ENCODE measurements at regions not wholly inside any gene's neighbourhood (a gene's known extent, or its start where the extent isn't known, plus 50 kb on each side); places are given as distances from the start of the nearest gene placed in this dataset.

GRCh38 chr13:34776390-34776981 is 165.6 kb upstream of the NBEA start:
- Mint-ChIP-seq H3K27me3 (ENCODE audit: low read depth in 3 of 3) (no peaks in the 10 kb centered on the region), H3K27ac (no peak overlapping the region), H3K9me3 (peaks cover 0 to 6% (median 3%) of the 10 kb centered on the region in 7 donors), H3K4me3 (no peak overlapping the region), H3K36me3 (no peaks in the 10 kb centered on the region), H3K4me1 (no peaks in the 10 kb centered on the region)
- Histone ChIP-seq H2AFZ (ENCODE audit: insufficient read depth, low read depth, low read length, poor library complexity, severe bottlenecking) (no peak overlapping the region), H3K36me3 (replicated peaks in 1 of 2; ENCODE audit: control insufficient read depth in 1 of 2, insufficient read depth in 2 of 2, low read length in 2 of 2) (no peaks in the 10 kb centered on the region), H3K9ac (ENCODE audit: insufficient read depth, low read length, poor library complexity, severe bottlenecking) (no peak overlapping the region), H3K4me2 (replicated peaks; ENCODE audit: extremely low read depth, low read length, poor library complexity, severe bottlenecking) (no peak overlapping the region), H3K4me1 (ENCODE audit: control insufficient read depth in 1 of 2, insufficient read depth in 2 of 2, low read length in 2 of 2) (no peaks in the 10 kb centered on the region), H3K27me3 (ENCODE audit: control insufficient read depth in 2 of 2, insufficient read depth in 2 of 2, low read length in 2 of 2) (no peaks in the 10 kb centered on the region), H3K4me3 (replicated peaks in 1 of 3; ENCODE audit: low read depth in 2 of 3, low read length in 3 of 3) (no peak overlapping the region), H4K20me1 (ENCODE audit: insufficient read depth, low read length) (no peaks in the 10 kb centered on the region), H3K27ac (ENCODE audit: low read depth in 1 of 2, low read length in 2 of 2) (no peak overlapping the region), H3K9me3 (replicated peaks in 1 of 2; ENCODE audit: control insufficient read depth in 1 of 2, insufficient read depth in 1 of 2, low read length in 2 of 2) (peaks cover 0 to 5% of the 10 kb centered on the region in 2 donors), H3K79me2 (ENCODE audit: insufficient read depth, low read length) (no peaks in the 10 kb centered on the region)
- no peak for DNase-seq
- intact Hi-C loops (cut with micrococcal nuclease), result no loop called here
- TF ChIP-seq, protein P1, sequence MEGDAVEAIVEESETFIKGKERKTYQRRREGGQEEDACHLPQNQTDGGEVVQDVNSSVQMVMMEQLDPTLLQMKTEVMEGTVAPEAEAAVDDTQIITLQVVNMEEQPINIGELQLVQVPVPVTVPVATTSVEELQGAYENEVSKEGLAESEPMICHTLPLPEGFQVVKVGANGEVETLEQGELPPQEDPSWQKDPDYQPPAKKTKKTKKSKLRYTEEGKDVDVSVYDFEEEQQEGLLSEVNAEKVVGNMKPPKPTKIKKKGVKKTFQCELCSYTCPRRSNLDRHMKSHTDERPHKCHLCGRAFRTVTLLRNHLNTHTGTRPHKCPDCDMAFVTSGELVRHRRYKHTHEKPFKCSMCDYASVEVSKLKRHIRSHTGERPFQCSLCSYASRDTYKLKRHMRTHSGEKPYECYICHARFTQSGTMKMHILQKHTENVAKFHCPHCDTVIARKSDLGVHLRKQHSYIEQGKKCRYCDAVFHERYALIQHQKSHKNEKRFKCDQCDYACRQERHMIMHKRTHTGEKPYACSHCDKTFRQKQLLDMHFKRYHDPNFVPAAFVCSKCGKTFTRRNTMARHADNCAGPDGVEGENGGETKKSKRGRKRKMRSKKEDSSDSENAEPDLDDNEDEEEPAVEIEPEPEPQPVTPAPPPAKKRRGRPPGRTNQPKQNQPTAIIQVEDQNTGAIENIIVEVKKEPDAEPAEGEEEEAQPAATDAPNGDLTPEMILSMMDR (IDR thresholded peaks at IDR 0.05), result no peak
- no CpG with 5 or more reads among the region's 2 CpGs for WGBS (ENCODE audit: insufficient coverage)

DNA sequence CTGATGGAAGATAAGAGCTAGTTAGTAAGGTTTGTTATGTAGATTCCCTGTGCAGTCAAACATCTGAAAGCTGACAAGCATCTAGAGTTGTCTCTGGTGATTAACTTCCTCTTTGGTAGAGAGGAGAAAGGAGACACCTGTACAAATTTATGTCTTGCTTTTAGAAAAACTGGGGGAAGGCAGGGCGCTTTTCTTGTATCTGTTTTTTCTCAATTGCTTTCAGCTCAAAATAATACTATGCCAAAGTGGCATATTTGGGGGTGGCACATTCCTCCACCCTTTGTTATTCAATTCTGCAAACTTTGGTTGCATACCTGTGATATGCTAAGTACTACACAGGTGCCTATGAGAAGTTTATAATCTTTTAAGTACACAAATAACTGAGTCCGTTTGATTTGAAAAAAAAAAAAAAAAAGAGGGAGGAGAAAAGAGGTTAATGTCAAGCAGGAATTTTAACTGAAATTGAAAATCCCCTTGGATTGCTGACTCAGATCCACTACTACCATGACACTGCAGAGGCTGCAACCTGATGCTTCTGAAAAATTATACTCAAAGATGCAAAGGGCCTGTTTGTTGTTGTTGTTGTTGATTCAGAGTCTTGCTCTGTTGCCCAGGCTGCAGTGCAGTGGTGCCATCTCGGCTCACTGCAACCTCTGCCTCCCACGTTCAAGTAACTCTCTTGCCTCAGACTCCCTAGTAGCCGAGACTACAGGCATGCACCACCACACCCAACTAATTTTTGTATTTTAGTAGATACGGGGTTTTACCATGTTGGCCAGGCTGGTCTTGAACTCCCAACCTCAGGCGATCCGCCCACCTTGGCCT is 164.8 kb upstream of the NBEA start:
- Mint-ChIP-seq H3K9me3 (peaks cover 2 to 10% (median 4%) of the 10 kb centered on the region in 7 donors), H3K27ac (no peak overlapping the region), H3K27me3 (ENCODE audit: low read depth in 3 of 3) (no peaks in the 10 kb centered on the region), H3K36me3 (no peaks in the 10 kb centered on the region), H3K4me3 (no peak overlapping the region), H3K4me1 (no peaks in the 10 kb centered on the region)
- WGBS (ENCODE audit: insufficient coverage), result no CpG with 5 or more reads among the region's 8 CpGs
- H3K27ac ChIP-seq (ENCODE audit: low read depth in 1 of 2, low read length in 2 of 2), result no peak overlapping the region
- H3K4me1 ChIP-seq (ENCODE audit: control insufficient read depth in 1 of 2, insufficient read depth in 2 of 2, low read length in 2 of 2), result no peaks in the 10 kb centered on the region
- H3K36me3 ChIP-seq (replicated peaks in 1 of 2; ENCODE audit: control insufficient read depth in 1 of 2, insufficient read depth in 2 of 2, low read length in 2 of 2), result no peaks in the 10 kb centered on the region
- no peak overlapping the region for H3K4me3 ChIP-seq (replicated peaks in 1 of 3; ENCODE audit: low read depth in 2 of 3, low read length in 3 of 3)
- DNase-seq, result no peak
- no peaks in the 10 kb centered on the region for H3K79me2 ChIP-seq (ENCODE audit: insufficient read depth, low read length)
- no peak overlapping the region for H2AFZ ChIP-seq (ENCODE audit: insufficient read depth, low read depth, low read length, poor library complexity, severe bottlenecking)
- intact Hi-C loops (cut with micrococcal nuclease), result no loop called here
- H3K9ac ChIP-seq (ENCODE audit: insufficient read depth, low read length, poor library complexity, severe bottlenecking), result no peak overlapping the region
- H4K20me1 ChIP-seq (ENCODE audit: insufficient read depth, low read length), result no peaks in the 10 kb centered on the region
- TF ChIP-seq, protein P1 (IDR thresholded peaks at IDR 0.05), result no peak
- H3K4me2 ChIP-seq (replicated peaks; ENCODE audit: extremely low read depth, low read length, poor library complexity, severe bottlenecking), result no peak overlapping the region
- peaks cover 0 to 5% of the 10 kb centered on the region in 2 donors for H3K9me3 ChIP-seq (replicated peaks in 1 of 2; ENCODE audit: control insufficient read depth in 1 of 2, insufficient read depth in 1 of 2, low read length in 2 of 2)
- no peaks in the 10 kb centered on the region for H3K27me3 ChIP-seq (ENCODE audit: control insufficient read depth in 2 of 2, insufficient read depth in 2 of 2, low read length in 2 of 2)
